SK-N-SH (cell line): ENCODE measurements at regions not wholly inside any gene's neighbourhood (a gene's known extent, or its start where the extent isn't known, plus 50 kb on each side); places are given as distances from the start of the nearest gene placed in this dataset.
A peak's percentile ranks its signal among the peaks of the same experiment; 100 is the strongest.

ENCODE experiments used
- CTCF ChIA-PET: fragments of 300-600, 350-600 bp; formaldehyde crosslinking; extraction: SDS; loops from one replicate; lab custom pipeline; 2021; lab: Yijun Ruan, JAX
- POLR2A ChIA-PET: fragments of 350-600 bp; sonication (Branson Sonifier 250); formaldehyde crosslinking; extraction: SDS; loops from one replicate; lab custom pipeline; 2020; ENCODE audit warnings: antibody characterized with exemption, inconsistent platforms; lab: Yijun Ruan, JAX
- DNase-seq: peaks from one replicate; pipeline ENCODE4 v3.0.0; 2012
- H2AFZ ChIP-seq: fragments of 200-600 bp; sonication (generic); 2 replicates; pipeline ENCODE4 v1.8.1; 2016; ENCODE audit warnings: antibody characterized with exemption, mild to moderate bottlenecking, low read depth
- H3F3A ChIP-seq: fragments of 200-600 bp; sonication (generic); replicated peaks from 2 replicates; pipeline ENCODE3; 2016; ENCODE audit warnings: antibody characterized with exemption, mild to moderate bottlenecking; ENCODE audit not compliant: insufficient read depth
- H3K27ac ChIP-seq, 2 experiments: fragments of 200-500 bp in 1 of 2; fragments of 200-600 bp in 1 of 2; sonication (Bioruptor generic) in 1 of 2; sonication (generic), shearing (Covaris generic) in 1 of 2; 2 replicates each; pipeline versions ENCODE4 v1.5.1 to v1.6.1; 2014 to 2016; ENCODE audit warnings: low read depth in 2 of 2, inconsistent platforms in 1 of 2, low read length in 1 of 2, mild to moderate bottlenecking in 1 of 2, mixed read lengths in 1 of 2
- H3K27me3 ChIP-seq: fragments of 200-600 bp; sonication (generic), shearing (Covaris generic); 2 replicates; pipeline ENCODE4 v1.6.1; 2016; ENCODE audit warnings: mixed run types; ENCODE audit not compliant: insufficient read depth
- H3K36me3 ChIP-seq, 2 experiments: fragments of 200-500 bp in 1 of 2; fragments of 200-600 bp in 1 of 2; sonication (Bioruptor generic) in 1 of 2; sonication (generic) in 1 of 2; replicated peaks in 1 of 2; 2 replicates each; pipeline versions ENCODE3 to v1.5.1; 2014 to 2016; ENCODE audit warnings: low read length in 1 of 2, mild to moderate bottlenecking in 1 of 2; ENCODE audit not compliant: insufficient read depth in 2 of 2, control insufficient read depth in 1 of 2
- H3K4me1 ChIP-seq, 2 experiments: fragments of 200-500 bp in 1 of 2; fragments of 200-600 bp in 1 of 2; sonication (Bioruptor generic) in 1 of 2; sonication (generic), shearing (Covaris generic) in 1 of 2; 2 replicates each; pipeline versions ENCODE4 v1.5.1 to v1.6.1; 2014 to 2016; ENCODE audit warnings: low read depth in 1 of 2, low read length in 1 of 2, mixed run types in 1 of 2; ENCODE audit not compliant: insufficient read depth in 2 of 2, control insufficient read depth in 1 of 2
- H3K4me2 ChIP-seq: fragments of 200-600 bp; sonication (generic), shearing (Covaris generic); 2 replicates; pipeline ENCODE4 v1.6.1; 2017; ENCODE audit warnings: mixed run types
- H3K4me3 ChIP-seq, 2 experiments: fragments of 200-500 bp in 1 of 2; fragments of 200-600 bp in 1 of 2; sonication (Bioruptor generic) in 1 of 2; sonication (generic), shearing (Covaris generic) in 1 of 2; 2 replicates each; pipeline versions ENCODE4 v1.5.1 to v1.8.1; 2014 to 2016; ENCODE audit warnings: low read depth in 2 of 2, inconsistent platforms in 1 of 2, low read length in 1 of 2, mild to moderate bottlenecking in 1 of 2, mixed read lengths in 1 of 2, moderate library complexity in 1 of 2
- H3K79me2 ChIP-seq: fragments of 200-600 bp; sonication (generic); 2 replicates; pipeline ENCODE4 v1.8.1; 2017; ENCODE audit warnings: mild to moderate bottlenecking; ENCODE audit not compliant: insufficient read depth
- H3K9ac ChIP-seq: fragments of 200-600 bp; sonication (generic); 2 replicates; pipeline ENCODE4 v1.6.1; 2017; ENCODE audit warnings: mixed run types
- H3K9me2 ChIP-seq: fragments of 200-600 bp; sonication (generic); 2 replicates; pipeline ENCODE4 v1.6.1; 2017; ENCODE audit warnings: mixed run types
- H3K9me3 ChIP-seq: fragments of 200-600 bp; sonication (generic); 2 replicates; pipeline ENCODE4 v1.6.1; 2017; ENCODE audit warnings: mixed run types, mild to moderate bottlenecking, moderate library complexity
- H4K20me1 ChIP-seq: fragments of 200-600 bp; sonication (generic); 2 replicates; pipeline ENCODE4 v1.6.1; 2017; ENCODE audit warnings: mild to moderate bottlenecking, mixed run types; ENCODE audit not compliant: insufficient read depth
- CHD2 ChIP-seq: fragments of 150-350 bp; IDR thresholded peaks from 2 replicates; pipeline ENCODE4 v1.6.1; 2018; ENCODE audit warnings: low read length; ENCODE audit not compliant: partially characterized antibody
- ELF1 ChIP-seq: IDR thresholded peaks from 2 replicates; pipeline ENCODE4 v1.4.0; 2012
- EP300 ChIP-seq, 2 experiments: IDR thresholded peaks; 2 replicates each; pipeline versions ENCODE4 v1.4.0 to v1.6.1; 2012; ENCODE audit warnings: borderline replicate concordance in 1 of 2, low read depth in 1 of 2, low read length in 1 of 2
- EZH2phosphoT487 ChIP-seq: fragments of 200-600 bp; sonication (generic); IDR thresholded peaks from 2 replicates; pipeline ENCODE4 v1.6.1; 2017; ENCODE audit warnings: low read depth, mixed run types, mild to moderate bottlenecking, antibody characterized with exemption, moderate library complexity, borderline replicate concordance
- FOSL2 ChIP-seq: IDR thresholded peaks from 2 replicates; pipeline ENCODE4 v1.4.0; 2012; ENCODE audit warnings: low read depth, mild to moderate bottlenecking, moderate library complexity, borderline replicate concordance
- FOXJ3 ChIP-seq: sonication (generic); formaldehyde crosslinking; IDR thresholded peaks from 2 replicates; pipeline ENCODE4 v1.5.1; 2020; ENCODE audit warnings: mild to moderate bottlenecking, missing genetic modification reagents
- FOXM1 ChIP-seq: IDR thresholded peaks from 2 replicates; pipeline ENCODE4 v1.4.0; 2012; ENCODE audit warnings: low read depth, mild to moderate bottlenecking
- GABPA ChIP-seq: IDR thresholded peaks from 2 replicates; pipeline ENCODE4 v1.4.0; 2012; ENCODE audit warnings: low read depth, mild to moderate bottlenecking
- GATA2 ChIP-seq: sonication (generic); formaldehyde crosslinking; IDR thresholded peaks from 2 replicates; pipeline ENCODE4 v1.5.0; 2020; ENCODE audit warnings: mild to moderate bottlenecking, missing genetic modification reagents
- JUND ChIP-seq: IDR thresholded peaks from 2 replicates; pipeline ENCODE4 v1.4.0; 2012
- MEF2A ChIP-seq: IDR thresholded peaks from 2 replicates; pipeline ENCODE4 v1.4.0; 2012; ENCODE audit warnings: low read depth, borderline replicate concordance
- MXI1 ChIP-seq: IDR thresholded peaks from 2 replicates; pipeline ENCODE4 v1.6.1; 2012; ENCODE audit warnings: mild to moderate bottlenecking, low read depth, low read length, improper control_type of control experiment
- NFIC ChIP-seq: IDR thresholded peaks from 2 replicates; pipeline ENCODE4 v1.4.0; 2012; ENCODE audit warnings: borderline replicate concordance
- NRF1 ChIP-seq: IDR thresholded peaks from 2 replicates; pipeline ENCODE4 v1.6.1; 2012; ENCODE audit warnings: low read depth, mild to moderate bottlenecking, low read length
- POLR2AphosphoS5 ChIP-seq: IDR thresholded peaks from 2 replicates; pipeline ENCODE4 v1.6.1; 2012; ENCODE audit warnings: low read depth, low read length
- RAD21 ChIP-seq: IDR thresholded peaks from 2 replicates; pipeline ENCODE4 v1.6.1; 2012; ENCODE audit warnings: mild to moderate bottlenecking, low read length
- RCOR1 ChIP-seq: fragments of 150-350 bp; IDR thresholded peaks from 2 replicates; pipeline ENCODE4 v1.6.1; 2017; ENCODE audit warnings: antibody characterized with exemption, low read length
- RFX5 ChIP-seq: IDR thresholded peaks from 2 replicates; pipeline ENCODE4 v1.6.1; 2012; ENCODE audit warnings: mild to moderate bottlenecking, improper control_type of control experiment, low read length
- RXRA ChIP-seq: IDR thresholded peaks from 2 replicates; pipeline ENCODE4 v1.4.0; 2012; ENCODE audit warnings: low read depth, mild to moderate bottlenecking, borderline replicate concordance
- SIN3A ChIP-seq: IDR thresholded peaks from 2 replicates; pipeline ENCODE4 v1.6.1; 2012; ENCODE audit warnings: low read depth, mild to moderate bottlenecking, low read length, moderate library complexity, borderline replicate concordance
- SMC3 ChIP-seq: IDR thresholded peaks from 2 replicates; pipeline ENCODE4 v1.6.1; 2012; ENCODE audit warnings: low read depth, low read length, improper control_type of control experiment
- TAF1 ChIP-seq: IDR thresholded peaks from 2 replicates; pipeline ENCODE4 v1.6.1; 2012; ENCODE audit warnings: low read depth, mild to moderate bottlenecking, low read length, moderate library complexity, borderline replicate concordance
- TCF12 ChIP-seq: IDR thresholded peaks from 2 replicates; pipeline ENCODE4 v1.4.0; 2012
- YY1 ChIP-seq: IDR thresholded peaks from 2 replicates; pipeline ENCODE4 v1.4.0; 2012; ENCODE audit warnings: low read depth, mild to moderate bottlenecking
- WGBS: methylation state at CpG from one replicate; pipeline ENCODE4 v1.1.6; 2017; ENCODE audit warnings: low lambda C conversion rate; 5-methylcytosine and 5-hydroxymethylcytosine counted together
- TF ChIP-seq, protein P1 (sequence below): IDR thresholded peaks from 2 replicates; pipeline ENCODE4 v1.4.0; 2012; ENCODE audit warnings: low read depth, borderline replicate concordance
- TF ChIP-seq, protein P2 (sequence below): IDR thresholded peaks from 2 replicates; pipeline ENCODE4; 2012
- TF ChIP-seq, protein P3 (sequence below): IDR thresholded peaks from 2 replicates; pipeline ENCODE4 v1.6.1; 2012; ENCODE audit warnings: mild to moderate bottlenecking, low read depth, low read length, moderate library complexity
- TF ChIP-seq, protein P4 (sequence below): IDR thresholded peaks from 2 replicates; pipeline ENCODE4 v1.4.0; 2012; ENCODE audit warnings: low read depth, borderline replicate concordance
- TF ChIP-seq, protein P5 (sequence below): IDR thresholded peaks from 2 replicates; pipeline ENCODE4 v1.4.0; 2012; ENCODE audit warnings: low read depth

DNA sequence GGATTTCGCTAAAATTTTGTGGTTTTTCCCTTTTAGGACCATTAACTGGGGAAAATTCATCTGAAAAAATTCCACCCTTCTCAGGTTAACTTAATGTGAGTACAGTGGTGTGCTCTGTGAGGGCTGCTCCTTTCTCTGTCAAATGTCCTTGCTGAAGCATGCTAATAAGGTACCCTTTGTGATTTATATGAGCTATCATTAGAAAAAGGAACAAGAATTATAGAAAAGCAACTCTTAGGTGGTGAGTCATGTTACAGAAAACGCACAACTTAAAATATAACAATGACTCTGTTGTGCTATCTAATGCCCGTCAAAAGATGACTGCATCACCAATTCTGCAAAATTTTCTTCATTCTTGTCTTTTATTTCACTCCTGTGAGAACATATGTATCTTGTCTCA, 162.0 kb upstream of the MAGI2 start:
- no peaks in the 10 kb centered on the region for H3K36me3 ChIP-seq
- no peaks in the 10 kb centered on the region for H4K20me1 ChIP-seq
- DNase-seq = no peak
- H3K4me1 ChIP-seq = peaks cover 5 to 15% of the 10 kb centered on the region in 2 experiments; a peak in 2 of 4 replicates
- peaks cover 7% of the 10 kb centered on the region for H3F3A ChIP-seq
- CTCF ChIA-PET = interaction anchor here (0.6 kb wide), 1 partner anchor 1040 kb away, joined by 3 read pairs; no protein-coding TSS in a partner anchor
- peak overlapping the region in 1 of 2 experiments; percentile 4; a peak in 1 of 4 replicates for H3K4me3 ChIP-seq
- no peak overlapping the region for H3K9ac ChIP-seq
- H3K27ac ChIP-seq = peak overlapping the region in 1 of 2 experiments; percentile 58; a peak in 2 of 4 replicates
- H3K9me2 ChIP-seq = no peaks in the 10 kb centered on the region
- POLR2A ChIA-PET = no interaction called here
- peak overlapping the region; percentile 35; the same call in 1 of the 2 replicates for H3K4me2 ChIP-seq
- H3K9me3 ChIP-seq = no peaks in the 10 kb centered on the region
- peak overlapping the region; percentile 34; the same call in 1 of the 2 replicates for H2AFZ ChIP-seq
- WGBS = 42% methylated on average over 3 of the region's 3 CpGs
- no peaks in the 10 kb centered on the region for H3K79me2 ChIP-seq
- H3K27me3 ChIP-seq = no peaks in the 10 kb centered on the region
- peak; percentile 6; the same call in 1 of the 2 replicates for TF ChIP-seq MEF2A
- TF ChIP-seq EP300 (IDR thresholded peaks at IDR 0.05; ENCODE audit: borderline replicate concordance in 1 of 2, low read depth in 1 of 2, low read length in 1 of 2) = peak; percentile 11 to 51; a peak in 1 of 4 replicates
- TF ChIP-seq RXRA = no peak
- no peak for TF ChIP-seq RFX5
- TF ChIP-seq CHD2 = no peak
- no peak for TF ChIP-seq FOXM1
- no peak for TF ChIP-seq GATA2
- TF ChIP-seq RAD21 = no peak
- no peak for TF ChIP-seq YY1
- TF ChIP-seq POLR2AphosphoS5 = no peak
- no peak for TF ChIP-seq MXI1
- no peak for TF ChIP-seq NRF1
- TF ChIP-seq, protein P1, sequence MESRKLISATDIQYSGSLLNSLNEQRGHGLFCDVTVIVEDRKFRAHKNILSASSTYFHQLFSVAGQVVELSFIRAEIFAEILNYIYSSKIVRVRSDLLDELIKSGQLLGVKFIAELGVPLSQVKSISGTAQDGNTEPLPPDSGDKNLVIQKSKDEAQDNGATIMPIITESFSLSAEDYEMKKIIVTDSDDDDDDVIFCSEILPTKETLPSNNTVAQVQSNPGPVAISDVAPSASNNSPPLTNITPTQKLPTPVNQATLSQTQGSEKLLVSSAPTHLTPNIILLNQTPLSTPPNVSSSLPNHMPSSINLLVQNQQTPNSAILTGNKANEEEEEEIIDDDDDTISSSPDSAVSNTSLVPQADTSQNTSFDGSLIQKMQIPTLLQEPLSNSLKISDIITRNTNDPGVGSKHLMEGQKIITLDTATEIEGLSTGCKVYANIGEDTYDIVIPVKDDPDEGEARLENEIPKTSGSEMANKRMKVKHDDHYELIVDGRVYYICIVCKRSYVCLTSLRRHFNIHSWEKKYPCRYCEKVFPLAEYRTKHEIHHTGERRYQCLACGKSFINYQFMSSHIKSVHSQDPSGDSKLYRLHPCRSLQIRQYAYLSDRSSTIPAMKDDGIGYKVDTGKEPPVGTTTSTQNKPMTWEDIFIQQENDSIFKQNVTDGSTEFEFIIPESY = no peak
- no peak for TF ChIP-seq RCOR1
- no peak for TF ChIP-seq ELF1
- TF ChIP-seq, protein P2, sequence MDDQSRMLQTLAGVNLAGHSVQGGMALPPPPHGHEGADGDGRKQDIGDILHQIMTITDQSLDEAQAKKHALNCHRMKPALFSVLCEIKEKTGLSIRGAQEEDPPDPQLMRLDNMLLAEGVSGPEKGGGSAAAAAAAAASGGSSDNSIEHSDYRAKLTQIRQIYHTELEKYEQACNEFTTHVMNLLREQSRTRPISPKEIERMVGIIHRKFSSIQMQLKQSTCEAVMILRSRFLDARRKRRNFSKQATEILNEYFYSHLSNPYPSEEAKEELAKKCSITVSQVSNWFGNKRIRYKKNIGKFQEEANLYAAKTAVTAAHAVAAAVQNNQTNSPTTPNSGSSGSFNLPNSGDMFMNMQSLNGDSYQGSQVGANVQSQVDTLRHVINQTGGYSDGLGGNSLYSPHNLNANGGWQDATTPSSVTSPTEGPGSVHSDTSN = peak; percentile 81
- no peak for TF ChIP-seq SIN3A
- no peak for TF ChIP-seq SMC3
- TF ChIP-seq TCF12 = peak; percentile 44; the same call in 1 of the 2 replicates
- no peak for TF ChIP-seq FOXJ3
- peak; percentile 63 for TF ChIP-seq JUND
- no peak for TF ChIP-seq EZH2phosphoT487
- TF ChIP-seq, protein P3, sequence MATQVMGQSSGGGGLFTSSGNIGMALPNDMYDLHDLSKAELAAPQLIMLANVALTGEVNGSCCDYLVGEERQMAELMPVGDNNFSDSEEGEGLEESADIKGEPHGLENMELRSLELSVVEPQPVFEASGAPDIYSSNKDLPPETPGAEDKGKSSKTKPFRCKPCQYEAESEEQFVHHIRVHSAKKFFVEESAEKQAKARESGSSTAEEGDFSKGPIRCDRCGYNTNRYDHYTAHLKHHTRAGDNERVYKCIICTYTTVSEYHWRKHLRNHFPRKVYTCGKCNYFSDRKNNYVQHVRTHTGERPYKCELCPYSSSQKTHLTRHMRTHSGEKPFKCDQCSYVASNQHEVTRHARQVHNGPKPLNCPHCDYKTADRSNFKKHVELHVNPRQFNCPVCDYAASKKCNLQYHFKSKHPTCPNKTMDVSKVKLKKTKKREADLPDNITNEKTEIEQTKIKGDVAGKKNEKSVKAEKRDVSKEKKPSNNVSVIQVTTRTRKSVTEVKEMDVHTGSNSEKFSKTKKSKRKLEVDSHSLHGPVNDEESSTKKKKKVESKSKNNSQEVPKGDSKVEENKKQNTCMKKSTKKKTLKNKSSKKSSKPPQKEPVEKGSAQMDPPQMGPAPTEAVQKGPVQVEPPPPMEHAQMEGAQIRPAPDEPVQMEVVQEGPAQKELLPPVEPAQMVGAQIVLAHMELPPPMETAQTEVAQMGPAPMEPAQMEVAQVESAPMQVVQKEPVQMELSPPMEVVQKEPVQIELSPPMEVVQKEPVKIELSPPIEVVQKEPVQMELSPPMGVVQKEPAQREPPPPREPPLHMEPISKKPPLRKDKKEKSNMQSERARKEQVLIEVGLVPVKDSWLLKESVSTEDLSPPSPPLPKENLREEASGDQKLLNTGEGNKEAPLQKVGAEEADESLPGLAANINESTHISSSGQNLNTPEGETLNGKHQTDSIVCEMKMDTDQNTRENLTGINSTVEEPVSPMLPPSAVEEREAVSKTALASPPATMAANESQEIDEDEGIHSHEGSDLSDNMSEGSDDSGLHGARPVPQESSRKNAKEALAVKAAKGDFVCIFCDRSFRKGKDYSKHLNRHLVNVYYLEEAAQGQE = no peak
- TF ChIP-seq, protein P4, sequence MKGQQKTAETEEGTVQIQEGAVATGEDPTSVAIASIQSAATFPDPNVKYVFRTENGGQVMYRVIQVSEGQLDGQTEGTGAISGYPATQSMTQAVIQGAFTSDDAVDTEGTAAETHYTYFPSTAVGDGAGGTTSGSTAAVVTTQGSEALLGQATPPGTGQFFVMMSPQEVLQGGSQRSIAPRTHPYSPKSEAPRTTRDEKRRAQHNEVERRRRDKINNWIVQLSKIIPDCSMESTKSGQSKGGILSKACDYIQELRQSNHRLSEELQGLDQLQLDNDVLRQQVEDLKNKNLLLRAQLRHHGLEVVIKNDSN = no peak
- no peak for TF ChIP-seq TAF1
- no peak for TF ChIP-seq GABPA
- peak; percentile 56; the same call in 1 of the 2 replicates for TF ChIP-seq FOSL2
- TF ChIP-seq, protein P5, sequence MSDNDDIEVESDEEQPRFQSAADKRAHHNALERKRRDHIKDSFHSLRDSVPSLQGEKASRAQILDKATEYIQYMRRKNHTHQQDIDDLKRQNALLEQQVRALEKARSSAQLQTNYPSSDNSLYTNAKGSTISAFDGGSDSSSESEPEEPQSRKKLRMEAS = no peak
- peak; percentile 11; the same call in 1 of the 2 replicates for TF ChIP-seq NFIC
